H1 (cell line): ENCODE measurements at regions not wholly inside any gene's neighbourhood (a gene's known extent, or its start where the extent isn't known, plus 50 kb on each side); places are given as distances from the start of the nearest gene placed in this dataset.

Source experiments
- CTCF ChIA-PET: fragments of 300-600 bp; sonication (Branson Sonifier 250); formaldehyde crosslinking; loops from one replicate; lab custom pipeline; 2021; ENCODE audit not compliant: partially characterized antibody; lab: Charles Lee
- POLR2A ChIA-PET: fragments of 300-600 bp; sonication (Branson Sonifier 250); formaldehyde crosslinking; loops from one replicate; lab custom pipeline; 2021; ENCODE audit warnings: inconsistent platforms; ENCODE audit not compliant: partially characterized antibody; lab: Charles Lee
- DNase-seq, 2 experiments: peaks; one replicate each; pipeline versions ENCODE4 v3.0.0 to v3.0.0-alpha.2; 2010 to 2022; ENCODE audit warnings: low spot score in 2 of 2, low read depth in 1 of 2, mixed read lengths in 1 of 2
- FAIRE-seq: peaks from 2 replicates; lab custom pipeline; 2011; peaks lifted over from hg19 to GRCh38; lab: Jason Lieb, UNC
- H2AFZ ChIP-seq: 2 replicates; pipeline ENCODE4 v1.8.1; 2012; ENCODE audit warnings: low read length, inconsistent platforms
- H2AK5ac ChIP-seq: 2 replicates; pipeline ENCODE4 v1.6.1; 2013; ENCODE audit warnings: low read depth, low read length
- H2BK120ac ChIP-seq: replicated peaks from 2 replicates; pipeline ENCODE3; 2013; ENCODE audit warnings: low read depth, low read length, inconsistent platforms
- H2BK12ac ChIP-seq: 2 replicates; pipeline ENCODE4 v1.6.1; 2013; ENCODE audit warnings: low read depth, low read length
- H2BK15ac ChIP-seq: 2 replicates; pipeline ENCODE4 v1.6.1; 2013; ENCODE audit warnings: low read length
- H2BK20ac ChIP-seq: 2 replicates; pipeline ENCODE4 v1.6.1; 2013; ENCODE audit warnings: low read length
- H2BK5ac ChIP-seq: 2 replicates; pipeline ENCODE4 v1.6.1; 2013; ENCODE audit warnings: low read depth, low read length
- H3K14ac ChIP-seq: 2 replicates; pipeline ENCODE4 v1.6.1; 2013; ENCODE audit warnings: inconsistent platforms; ENCODE audit not compliant: insufficient read length
- H3K18ac ChIP-seq: 2 replicates; pipeline ENCODE4 v1.6.1; 2013; ENCODE audit warnings: low read length; ENCODE audit errors: extremely low read depth
- H3K23ac ChIP-seq: 2 replicates; pipeline ENCODE4 v1.6.1; 2013; ENCODE audit warnings: inconsistent platforms; ENCODE audit not compliant: insufficient read length
- H3K23me2 ChIP-seq: 2 replicates; pipeline ENCODE4 v1.6.1; 2013; ENCODE audit warnings: low read depth, low read length
- H3K27ac ChIP-seq: 2 replicates; pipeline ENCODE4 v1.6.1; 2011; ENCODE audit warnings: low read depth, low read length, inconsistent platforms
- H3K27me3 ChIP-seq, 4 experiments: replicated peaks in 1 of 4; 1 replicate in 1 of 4; 2 replicates in 3 of 4; pipeline versions ENCODE4 v1.6.1 to v1.8.1; 2011 to 2013; ENCODE audit warnings: low read length in 3 of 4, mild to moderate bottlenecking in 3 of 4, inconsistent platforms in 2 of 4, mixed read lengths in 2 of 4, moderate library complexity in 1 of 4; ENCODE audit not compliant: control insufficient read depth in 3 of 4, insufficient read depth in 3 of 4; ENCODE audit errors: extremely low read depth in 1 of 4
- H3K36me3 ChIP-seq, 4 experiments: 2 replicates each; pipeline versions ENCODE4 v1.6.1 to v1.8.1; 2011 to 2013; ENCODE audit warnings: mild to moderate bottlenecking in 4 of 4, low read length in 3 of 4, moderate library complexity in 2 of 4, control low read depth in 1 of 4, inconsistent platforms in 1 of 4; ENCODE audit not compliant: insufficient read depth in 4 of 4, control insufficient read depth in 2 of 4
- H3K4ac ChIP-seq: replicated peaks from 2 replicates; pipeline ENCODE3; 2013; ENCODE audit warnings: low read length, low read depth, mixed read lengths, inconsistent platforms; ENCODE audit not compliant: insufficient read length
- H3K4me1 ChIP-seq, 4 experiments: replicated peaks in 1 of 4; 1 replicate in 1 of 4; 2 replicates in 3 of 4; pipeline versions ENCODE4 v1.6.1 to v1.8.1; 2011 to 2013; ENCODE audit warnings: low read length in 3 of 4, inconsistent platforms in 2 of 4, mixed read lengths in 1 of 4; ENCODE audit not compliant: insufficient read depth in 4 of 4, control insufficient read depth in 3 of 4
- H3K4me2 ChIP-seq, 2 experiments: 2 replicates each; pipeline versions ENCODE4 v1.6.1 to v1.8.1; 2011 to 2013; ENCODE audit warnings: low read depth in 2 of 2, low read length in 2 of 2, control low read depth in 1 of 2, inconsistent platforms in 1 of 2, mild to moderate bottlenecking in 1 of 2; ENCODE audit not compliant: insufficient read depth in 1 of 2
- H3K4me3 ChIP-seq, 4 experiments: fragments of 200-600, 300-600 bp in 1 of 4; sonication (generic), shearing (Covaris generic), sonication (Bioruptor Twin) in 1 of 4; 2 replicates each; pipeline versions ENCODE4 v1.5.1 to v1.8.1; 2011 to 2016; ENCODE audit warnings: low read length in 4 of 4, low read depth in 3 of 4, control low read depth in 2 of 4, inconsistent platforms in 2 of 4, mild to moderate bottlenecking in 2 of 4, mixed read lengths in 1 of 4, moderate library complexity in 1 of 4; ENCODE audit not compliant: insufficient read depth in 2 of 4; ENCODE audit errors: extremely low read depth in 1 of 4
- H3K56ac ChIP-seq: replicated peaks from 2 replicates; pipeline ENCODE3; 2013; ENCODE audit warnings: low read depth, mild to moderate bottlenecking, mixed read lengths, low read length, inconsistent platforms; ENCODE audit not compliant: insufficient read length
- H3K79me1 ChIP-seq: 2 replicates; pipeline ENCODE4 v1.6.1; 2013; ENCODE audit warnings: low read depth, low read length, control low read depth
- H3K79me2 ChIP-seq, 2 experiments: 2 replicates each; pipeline versions ENCODE4 v1.6.1 to v1.8.1; 2012 to 2013; ENCODE audit warnings: low read length in 2 of 2, mild to moderate bottlenecking in 2 of 2, inconsistent platforms in 1 of 2; ENCODE audit not compliant: insufficient read depth in 2 of 2, control insufficient read depth in 1 of 2
- H3K9ac ChIP-seq, 4 experiments: replicated peaks in 1 of 4; 1 replicate in 1 of 4; 2 replicates in 3 of 4; pipeline versions ENCODE4 v1.6.1 to v1.8.1; 2011 to 2013; ENCODE audit warnings: low read depth in 3 of 4, low read length in 3 of 4, control low read depth in 2 of 4, mild to moderate bottlenecking in 2 of 4, moderate library complexity in 2 of 4, inconsistent platforms in 1 of 4; ENCODE audit errors: extremely low read depth in 1 of 4
- H3K9me3 ChIP-seq, 2 experiments: 2 replicates each; pipeline versions ENCODE4 v1.6.1 to v1.8.1; 2012 to 2013; ENCODE audit warnings: mild to moderate bottlenecking in 2 of 2, moderate library complexity in 2 of 2, control low read depth in 1 of 2, inconsistent platforms in 1 of 2, low read depth in 1 of 2, low read length in 1 of 2, mixed read lengths in 1 of 2; ENCODE audit not compliant: insufficient read depth in 2 of 2
- H4K20me1 ChIP-seq, 2 experiments: replicated peaks in 1 of 2; 2 replicates each; pipeline versions ENCODE3 to v1.8.1; 2011 to 2013; ENCODE audit warnings: inconsistent platforms in 2 of 2, low read length in 2 of 2, mild to moderate bottlenecking in 1 of 2; ENCODE audit not compliant: insufficient read depth in 2 of 2, control insufficient read depth in 1 of 2
- H4K5ac ChIP-seq: 2 replicates; pipeline ENCODE4 v1.6.1; 2013; ENCODE audit warnings: low read length, low read depth, mixed read lengths, inconsistent platforms; ENCODE audit not compliant: insufficient read length
- H4K8ac ChIP-seq: 2 replicates; pipeline ENCODE4 v1.8.0; 2013; ENCODE audit warnings: mild to moderate bottlenecking, moderate library complexity, low read length, inconsistent platforms; ENCODE audit not compliant: insufficient read depth; ENCODE audit errors: extremely low read depth
- H4K91ac ChIP-seq: replicated peaks from 2 replicates; pipeline ENCODE3; 2013; ENCODE audit warnings: low read length, mixed read lengths, inconsistent platforms; ENCODE audit not compliant: insufficient read length
- HDAC6 ChIP-seq: IDR thresholded peaks from one replicate; pipeline ENCODE4 v1.7.1; 2012; ENCODE audit warnings: low read depth, mild to moderate bottlenecking, inconsistent platforms, low read length, moderate library complexity
- WGBS, 2 experiments: shearing (Covaris generic) in 1 of 2; methylation state at CpG; one replicate each; pipeline versions ENCODE4 v1.1.6 to v1.1.7; 2013 to 2015; ENCODE audit warnings: low lambda C conversion rate in 2 of 2, mixed read lengths in 2 of 2, inconsistent platforms in 1 of 2, low coverage in 1 of 2, missing lambda C conversion rate in 1 of 2; ENCODE audit not compliant: insufficient replicate concordance in 2 of 2, insufficient coverage in 1 of 2, insufficient read length in 1 of 2; ENCODE audit errors: extremely low coverage in 1 of 2, missing lambda C conversion rate in 1 of 2; 5-methylcytosine and 5-hydroxymethylcytosine counted together

GRCh38 chr14:71264260-71264659 lies 357.0 kb downstream of the PCNX1 start:
- H3K27me3 ChIP-seq = no peaks in the 10 kb centered on the region
- H3K56ac ChIP-seq = no peak overlapping the region
- H3K79me1 ChIP-seq = no peaks in the 10 kb centered on the region
- H3K4me3 ChIP-seq = no peak overlapping the region
- FAIRE-seq (no peak), DNase-seq (no peak)
- no peak overlapping the region for H4K91ac ChIP-seq
- H2AK5ac ChIP-seq = no peak overlapping the region
- H3K23me2 ChIP-seq = no peaks in the 10 kb centered on the region
- no peak overlapping the region for H2BK15ac ChIP-seq
- no peak for TF ChIP-seq HDAC6
- H3K18ac ChIP-seq = no peak overlapping the region
- H3K9me3 ChIP-seq = peaks cover 3 to 4% of the 10 kb centered on the region in 2 experiments; a peak in 3 of 4 replicates
- H3K23ac ChIP-seq = no peak overlapping the region
- H2BK120ac ChIP-seq = no peak overlapping the region
- 100% methylated on average over 2 of the region's 2 CpGs; no CpG with 5 or more reads in 1 of the 2 experiments for WGBS, 2 experiments
- no peak overlapping the region for H2BK20ac ChIP-seq
- no peaks in the 10 kb centered on the region for H4K20me1 ChIP-seq
- H3K4me2 ChIP-seq = no peak overlapping the region
- no peak overlapping the region for H4K5ac ChIP-seq
- no peak overlapping the region for H3K4ac ChIP-seq
- POLR2A ChIA-PET = no interaction called here
- H3K79me2 ChIP-seq = no peaks in the 10 kb centered on the region
- no peak overlapping the region for H3K14ac ChIP-seq
- H3K36me3 ChIP-seq = no peaks in the 10 kb centered on the region; a peak in 1 of 8 replicates
- H3K4me1 ChIP-seq = no peaks in the 10 kb centered on the region
- no peak overlapping the region for H3K9ac ChIP-seq
- CTCF ChIA-PET = no interaction called here
- no peak overlapping the region for H2BK12ac ChIP-seq
- H2AFZ ChIP-seq = no peak overlapping the region
- no peak overlapping the region for H4K8ac ChIP-seq
- H2BK5ac ChIP-seq = no peak overlapping the region
- no peak overlapping the region for H3K27ac ChIP-seq
